Peyer's patch (tissue), 4 donors: ENCODE measurements at regions not wholly inside any gene's neighbourhood (a gene's known extent, or its start where the extent isn't known, plus 50 kb on each side); places are given as distances from the start of the nearest gene placed in this dataset.

ENCODE experiments used
- DNase-seq, 3 donors: peaks; one replicate each; pipeline ENCODE4 v3.0.0-alpha.2; 2017 to 2019
- H3K27ac ChIP-seq, 4 donors: fragments of 200-600 bp; sonication (generic); one replicate each; pipeline ENCODE4 v1.5.1; 2016 to 2019
- H3K27me3 ChIP-seq, 2 donors: fragments of 200-600 bp; sonication (generic); one replicate each; pipeline ENCODE4 v1.5.1; 2019
- H3K36me3 ChIP-seq, 3 donors: fragments of 200-600 bp; sonication (generic); one replicate each; pipeline ENCODE4 v1.5.1; 2016 to 2019
- H3K4me1 ChIP-seq, 4 donors: fragments of 200-600 bp; sonication (generic); one replicate each; pipeline ENCODE4 v1.5.1; 2016 to 2019
- H3K4me3 ChIP-seq, 4 donors: fragments of 200-600 bp; sonication (generic); 1 replicate in 3 of 4; 2 replicates in 1 of 4; pipeline ENCODE4 v1.5.1; 2016 to 2019; ENCODE audit warnings: mild to moderate bottlenecking in 1 of 4
- H3K9me3 ChIP-seq, 4 donors: fragments of 200-600 bp; sonication (generic); one replicate each; pipeline ENCODE4 v1.5.1; 2016 to 2019; ENCODE audit warnings: mild to moderate bottlenecking in 1 of 4
- CTCF ChIP-seq, 6 experiments: fragments of 450-650 bp in 4 of 6; fragments of 200-600 bp in 2 of 6; sonication (generic) in 1 of 6; IDR thresholded peaks; one replicate each; pipeline ENCODE4 v1.5.1; 2017 to 2019; ENCODE audit warnings: antibody characterized with exemption in 6 of 6, mild to moderate bottlenecking in 3 of 6, moderate library complexity in 1 of 6
- POLR2A ChIP-seq, 2 donors: fragments of 450-650 bp; IDR thresholded peaks; one replicate each; pipeline ENCODE4 v1.5.1; 2017; ENCODE audit warnings: antibody characterized with exemption in 2 of 2, mild to moderate bottlenecking in 2 of 2, moderate library complexity in 2 of 2

- Histone ChIP-seq H3K9me3 (no peaks in the 10 kb centered on the region), H3K27ac (no peak overlapping the region), H3K4me3 (no peak overlapping the region), H3K27me3 (no peaks in the 10 kb centered on the region), H3K36me3 (no peaks in the 10 kb centered on the region), H3K4me1 (no peaks in the 10 kb centered on the region)
- TF ChIP-seq CTCF (IDR thresholded peaks at IDR 0.05), result no peak
- no peak for TF ChIP-seq POLR2A (IDR thresholded peaks at IDR 0.05)
- no peak for DNase-seq
Measured at GRCh38 chr1:90198616-90199332, 203.9 kb downstream of the ZNF326 start.

- Histone ChIP-seq H3K4me3 (no peak overlapping the region), H3K4me1 (no peaks in the 10 kb centered on the region), H3K27me3 (no peaks in the 10 kb centered on the region), H3K36me3 (no peaks in the 10 kb centered on the region), H3K9me3 (no peaks in the 10 kb centered on the region), H3K27ac (no peak overlapping the region)
- no peak for TF ChIP-seq CTCF (IDR thresholded peaks at IDR 0.05)
- no peak for TF ChIP-seq POLR2A (IDR thresholded peaks at IDR 0.05)
- no peak for DNase-seq
Measured at GRCh38 chr1:90193116-90193515, 198.2 kb downstream of the ZNF326 start.

- Histone ChIP-seq H3K36me3 (no peaks in the 10 kb centered on the region), H3K4me3 (no peak overlapping the region), H3K9me3 (no peaks in the 10 kb centered on the region), H3K27ac (no peak overlapping the region), H3K4me1 (no peaks in the 10 kb centered on the region), H3K27me3 (no peaks in the 10 kb centered on the region)
- no peak for DNase-seq
- no peak for TF ChIP-seq POLR2A (IDR thresholded peaks at IDR 0.05)
- no peak for TF ChIP-seq CTCF (IDR thresholded peaks at IDR 0.05)
Measured at GRCh38 chr1:90192408-90192807, 197.5 kb downstream of the ZNF326 start.

GRCh38 chr1:90190523-90190922 is 195.6 kb downstream of the ZNF326 start:
- no peak for DNase-seq
- Histone ChIP-seq H3K4me3 (no peak overlapping the region), H3K36me3 (no peaks in the 10 kb centered on the region), H3K27ac (no peak overlapping the region), H3K27me3 (no peaks in the 10 kb centered on the region), H3K9me3 (no peaks in the 10 kb centered on the region), H3K4me1 (no peaks in the 10 kb centered on the region)
- TF ChIP-seq CTCF (IDR thresholded peaks at IDR 0.05) (no peak), POLR2A (IDR thresholded peaks at IDR 0.05) (no peak)

GRCh38 chr1:90189889-90190288 is 195.0 kb downstream of the ZNF326 start:
- H3K4me3 ChIP-seq, result no peak overlapping the region
- DNase-seq, result no peak
- H3K9me3 ChIP-seq, result no peaks in the 10 kb centered on the region
- H3K27ac ChIP-seq, result no peak overlapping the region
- H3K36me3 ChIP-seq, result no peaks in the 10 kb centered on the region
- no peaks in the 10 kb centered on the region for H3K27me3 ChIP-seq
- H3K4me1 ChIP-seq, result no peaks in the 10 kb centered on the region
- TF ChIP-seq CTCF (IDR thresholded peaks at IDR 0.05) (no peak), POLR2A (IDR thresholded peaks at IDR 0.05) (no peak)

GRCh38 chr1:90187323-90187585 is 192.3 kb downstream of the ZNF326 start:
- H3K36me3 ChIP-seq, result no peaks in the 10 kb centered on the region
- H3K27ac ChIP-seq, result no peak overlapping the region
- H3K27me3 ChIP-seq, result no peaks in the 10 kb centered on the region
- H3K9me3 ChIP-seq, result no peaks in the 10 kb centered on the region
- H3K4me1 ChIP-seq, result no peaks in the 10 kb centered on the region
- no peak for TF ChIP-seq CTCF (IDR thresholded peaks at IDR 0.05)
- no peak for DNase-seq
- no peak overlapping the region for H3K4me3 ChIP-seq
